ENCODE measurements at regions not wholly inside any gene's neighbourhood (a gene's known extent, or its start where the extent isn't known, plus 50 kb on each side); places are given as distances from the start of the nearest gene placed in this dataset.
"Not testable (repeated sequence)": the region's sequence is repeated elsewhere in the genome, so short reads cannot be mapped to it uniquely, and the experiment has no call there.

DNA sequence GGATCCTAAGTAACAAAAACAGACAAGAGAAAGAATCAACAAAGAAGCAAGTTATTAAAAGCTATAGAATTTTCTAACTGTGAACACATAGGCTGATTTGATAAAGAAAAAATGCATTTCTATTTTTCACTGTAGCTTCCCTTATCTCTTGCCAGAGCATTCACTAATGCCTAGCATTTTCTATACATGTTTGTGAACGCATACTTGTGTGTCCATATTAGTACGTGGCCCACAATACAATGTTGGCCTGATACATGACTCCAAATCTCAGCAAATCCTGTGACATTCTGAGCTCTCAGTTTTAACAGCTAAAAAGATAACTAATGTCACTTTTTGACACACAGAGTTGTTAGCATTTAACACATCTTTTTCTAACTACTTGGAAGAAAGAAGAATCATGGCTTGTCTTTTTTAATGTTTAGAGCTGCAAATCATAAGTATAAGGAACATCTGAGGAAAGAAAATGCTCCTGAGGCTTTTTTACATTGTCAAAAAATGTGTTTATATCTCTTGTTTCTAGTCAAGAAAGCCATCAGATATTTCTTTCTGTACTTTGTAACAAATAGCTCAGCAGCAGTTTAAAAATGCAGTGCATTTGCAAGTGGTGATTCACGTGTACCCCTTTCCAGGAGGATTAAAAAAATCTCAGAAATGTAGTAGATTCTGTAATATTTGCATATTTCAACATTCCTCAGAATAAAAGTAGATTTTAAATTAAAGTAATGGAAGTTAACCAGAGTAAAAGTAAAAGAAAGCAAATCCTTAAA lies 1646.8 kb upstream of the TMEFF2 start:
- Histone ChIP-seq H3K4me3 (ENCODE audit: low read length) (no peak overlapping the region), H3K9ac (ENCODE audit: low read length) (no peak overlapping the region), H3K4me1 (ENCODE audit: low read length) (no peaks in the 10 kb centered on the region), H3K4me2 (ENCODE audit: low read depth, low read length, poor library complexity, severe bottlenecking) (no peak overlapping the region), H4K20me1 (ENCODE audit: insufficient read depth, low read depth, low read length) (no peaks in the 10 kb centered on the region), H2AFZ (ENCODE audit: low read length) (no peak overlapping the region), H3K27ac (ENCODE audit: low read length) (no peak overlapping the region), H3K27me3 (ENCODE audit: low read length) (no peaks in the 10 kb centered on the region), H3K36me3 (ENCODE audit: insufficient read depth, low read length) (no peaks in the 10 kb centered on the region), H3K79me2 (ENCODE audit: low read length) (no peaks in the 10 kb centered on the region), H3K9me3 (ENCODE audit: low read length) (peaks cover 28% of the 10 kb centered on the region), H3K9me2 (replicated peaks; ENCODE audit: insufficient read depth, low read length) (no peaks in the 10 kb centered on the region)
- DNase-seq = no peak

DNA sequence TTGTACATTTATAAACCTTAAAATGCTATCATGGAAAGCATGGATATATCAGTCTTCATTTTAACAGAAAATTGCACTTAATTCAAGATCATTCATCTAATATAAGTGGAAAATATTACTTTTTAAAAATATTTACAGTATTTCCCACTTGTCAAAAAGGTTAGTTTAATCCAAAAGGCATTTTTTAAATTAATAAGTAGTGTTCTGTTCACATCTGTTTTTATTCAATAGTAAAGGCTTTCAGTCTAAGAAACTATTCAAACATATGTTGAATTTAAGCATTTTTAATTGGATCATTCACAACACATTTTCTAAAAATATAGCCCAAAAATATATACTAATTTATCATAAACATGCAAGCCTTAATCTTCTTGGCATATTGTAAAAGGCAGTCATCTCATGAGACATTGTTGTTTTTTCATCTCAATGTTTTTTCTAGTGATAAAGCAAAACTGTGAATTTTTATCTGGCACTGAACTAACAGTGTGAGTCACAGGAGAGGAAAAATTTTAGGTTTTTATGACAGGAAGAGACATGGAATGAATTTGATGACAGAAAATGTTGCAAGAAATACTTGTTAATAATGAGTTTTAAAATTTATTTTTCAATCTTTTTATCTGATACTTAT lies 1642.5 kb upstream of the TMEFF2 start:
- Histone ChIP-seq H3K79me2 (ENCODE audit: low read length) (no peaks in the 10 kb centered on the region), H3K27me3 (ENCODE audit: low read length) (no peaks in the 10 kb centered on the region), H3K4me3 (ENCODE audit: low read length) (no peak overlapping the region), H3K9ac (ENCODE audit: low read length) (no peak overlapping the region), H3K9me3 (ENCODE audit: low read length) (peaks cover 7% of the 10 kb centered on the region; the same call in 1 of the 2 replicates), H2AFZ (ENCODE audit: low read length) (no peak overlapping the region), H3K9me2 (replicated peaks; ENCODE audit: insufficient read depth, low read length) (no peaks in the 10 kb centered on the region), H3K36me3 (ENCODE audit: insufficient read depth, low read length) (no peaks in the 10 kb centered on the region), H4K20me1 (ENCODE audit: insufficient read depth, low read depth, low read length) (no peaks in the 10 kb centered on the region), H3K27ac (ENCODE audit: low read length) (no peak overlapping the region), H3K4me2 (ENCODE audit: low read depth, low read length, poor library complexity, severe bottlenecking) (no peak overlapping the region), H3K4me1 (ENCODE audit: low read length) (no peaks in the 10 kb centered on the region)
- DNase-seq = no peak

DNA sequence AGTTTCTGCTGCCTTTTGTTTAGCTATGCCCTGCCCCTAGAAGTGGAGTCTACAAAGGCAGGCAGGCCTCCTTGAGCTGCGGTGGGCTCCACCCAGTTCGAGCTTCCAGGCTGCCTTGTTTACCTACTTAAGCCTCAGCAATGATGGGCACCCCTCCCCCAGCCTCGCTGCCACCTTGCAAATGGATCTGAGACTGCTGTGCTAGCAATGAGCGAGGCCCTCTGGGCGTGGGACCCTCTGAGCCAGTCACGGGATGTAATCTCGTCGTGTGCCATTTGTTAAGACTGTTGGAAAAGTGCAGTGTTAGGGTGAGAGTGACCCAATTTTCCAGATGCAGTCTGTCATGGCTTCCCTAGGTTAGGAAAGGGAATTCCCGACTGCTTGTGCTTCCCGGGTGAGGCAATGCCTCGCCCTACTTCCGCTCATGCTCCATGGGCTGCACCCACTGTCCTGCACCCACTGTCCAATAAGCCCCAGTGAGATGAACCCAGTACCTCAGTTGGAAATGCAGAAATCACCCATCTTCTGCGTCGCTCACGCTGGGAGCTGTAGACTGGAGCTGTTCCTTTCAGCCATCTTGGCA lies 1641.8 kb upstream of the TMEFF2 start:
- not testable (repeated sequence) for H3K9me3 ChIP-seq (ENCODE audit: low read length); H4K20me1 ChIP-seq (ENCODE audit: insufficient read depth, low read depth, low read length); H3K4me3 ChIP-seq (ENCODE audit: low read length); H3K4me2 ChIP-seq (ENCODE audit: low read depth, low read length, poor library complexity, severe bottlenecking); H3K36me3 ChIP-seq (ENCODE audit: insufficient read depth, low read length); DNase-seq; H3K27me3 ChIP-seq (ENCODE audit: low read length); H3K27ac ChIP-seq (ENCODE audit: low read length); H2AFZ ChIP-seq (ENCODE audit: low read length); H3K9ac ChIP-seq (ENCODE audit: low read length); H3K79me2 ChIP-seq (ENCODE audit: low read length); H3K9me2 ChIP-seq (replicated peaks; ENCODE audit: insufficient read depth, low read length); H3K4me1 ChIP-seq (ENCODE audit: low read length)

DNA sequence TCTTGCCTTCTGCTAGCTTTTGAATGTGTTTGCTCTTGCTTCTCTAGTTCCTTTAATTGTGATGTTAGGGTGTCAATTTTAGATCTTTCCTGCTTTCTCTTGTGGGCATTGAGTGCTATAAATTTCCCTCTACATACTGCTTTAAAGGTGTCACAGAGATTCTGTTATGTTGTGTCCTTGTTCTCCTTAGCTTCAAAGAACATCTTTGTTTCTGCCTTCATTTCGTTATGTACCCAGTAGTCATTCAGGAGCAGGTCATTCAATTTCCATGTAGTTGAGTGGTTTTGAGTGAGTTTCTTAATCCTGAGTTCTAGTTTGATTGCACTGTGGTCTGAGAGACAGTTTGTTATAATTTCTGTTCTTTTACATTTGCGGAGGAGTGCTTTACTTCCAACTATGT lies 1639.2 kb upstream of the TMEFF2 start:
- not testable (repeated sequence) for H3K27ac ChIP-seq (ENCODE audit: low read length); H3K9me2 ChIP-seq (replicated peaks; ENCODE audit: insufficient read depth, low read length); H2AFZ ChIP-seq (ENCODE audit: low read length); H3K9me3 ChIP-seq (ENCODE audit: low read length); H3K36me3 ChIP-seq (ENCODE audit: insufficient read depth, low read length); H3K27me3 ChIP-seq (ENCODE audit: low read length); H3K4me1 ChIP-seq (ENCODE audit: low read length); H3K4me2 ChIP-seq (ENCODE audit: low read depth, low read length, poor library complexity, severe bottlenecking); H3K9ac ChIP-seq (ENCODE audit: low read length); H4K20me1 ChIP-seq (ENCODE audit: insufficient read depth, low read depth, low read length); H3K79me2 ChIP-seq (ENCODE audit: low read length); DNase-seq; H3K4me3 ChIP-seq (ENCODE audit: low read length)

DNA sequence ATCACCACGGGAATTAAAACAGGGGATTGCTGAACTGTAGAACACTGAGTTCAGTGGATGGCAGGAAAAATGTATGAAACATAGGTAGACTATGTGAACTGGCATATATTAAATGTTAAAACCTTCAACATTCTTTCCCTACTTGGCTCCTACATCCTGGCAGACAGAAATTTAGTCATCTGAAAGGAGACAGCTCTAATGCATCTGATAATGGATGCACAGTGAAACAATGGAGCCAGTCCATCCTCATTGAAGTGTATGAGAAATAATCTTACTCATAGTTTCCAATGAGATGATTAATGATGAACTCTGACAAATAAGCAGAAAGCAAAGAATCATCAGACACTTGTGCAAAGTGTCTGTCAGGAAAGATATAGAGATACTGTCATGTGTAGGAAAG lies 1629.7 kb upstream of the TMEFF2 start:
- no peaks in the 10 kb centered on the region for H3K4me1 ChIP-seq (ENCODE audit: low read length)
- no peak for DNase-seq
- H3K9me2 ChIP-seq (replicated peaks; ENCODE audit: insufficient read depth, low read length) = no peaks in the 10 kb centered on the region
- no peak overlapping the region for H3K4me3 ChIP-seq (ENCODE audit: low read length)
- H3K27me3 ChIP-seq (ENCODE audit: low read length) = no peaks in the 10 kb centered on the region
- H3K27ac ChIP-seq (ENCODE audit: low read length) = no peak overlapping the region
- no peaks in the 10 kb centered on the region for H4K20me1 ChIP-seq (ENCODE audit: insufficient read depth, low read depth, low read length)
- peaks cover 5% of the 10 kb centered on the region; the same call in 1 of the 2 replicates for H3K9me3 ChIP-seq (ENCODE audit: low read length)
- H3K36me3 ChIP-seq (ENCODE audit: insufficient read depth, low read length) = no peaks in the 10 kb centered on the region
- H3K4me2 ChIP-seq (ENCODE audit: low read depth, low read length, poor library complexity, severe bottlenecking) = no peak overlapping the region
- no peak overlapping the region for H2AFZ ChIP-seq (ENCODE audit: low read length)
- no peak overlapping the region for H3K9ac ChIP-seq (ENCODE audit: low read length)
- H3K79me2 ChIP-seq (ENCODE audit: low read length) = no peaks in the 10 kb centered on the region

DNA sequence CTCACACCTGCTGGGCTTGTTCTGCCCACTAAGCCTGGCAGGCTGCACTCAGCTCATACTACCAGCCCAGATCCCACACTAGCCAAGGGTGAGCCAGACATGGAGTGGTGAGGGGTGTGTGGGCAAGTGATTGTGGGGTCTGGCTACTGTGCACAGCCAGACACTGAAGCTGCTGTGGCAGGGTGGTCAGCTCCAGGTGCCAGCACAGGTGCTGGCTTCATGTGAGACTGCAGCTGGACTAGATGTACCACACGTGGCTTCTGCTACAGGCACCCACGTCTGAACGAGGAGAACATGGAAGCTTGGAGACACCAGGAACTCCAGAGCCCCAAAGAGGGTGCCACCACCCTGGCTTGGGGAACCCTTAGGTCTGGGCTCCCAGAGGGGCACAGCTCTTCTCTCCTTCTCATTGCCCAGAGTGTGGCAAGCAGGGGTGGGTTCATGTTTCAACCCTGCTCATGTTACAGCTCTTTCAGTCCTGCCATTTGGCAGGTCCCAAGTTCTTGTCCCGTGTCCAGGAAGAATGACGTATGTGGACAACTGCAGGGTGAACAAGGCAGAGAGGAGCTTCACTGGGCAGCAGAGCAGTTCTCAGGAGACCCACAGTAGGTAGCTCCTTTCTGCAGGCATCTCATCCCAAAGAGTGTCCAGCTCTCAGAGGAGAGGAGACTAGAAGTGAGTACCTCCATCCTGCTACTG lies 1624.2 kb upstream of the TMEFF2 start:
- H3K27ac ChIP-seq (ENCODE audit: low read length) = no peak overlapping the region
- H3K9me3 ChIP-seq (ENCODE audit: low read length) = peaks cover 13% of the 10 kb centered on the region
- H3K27me3 ChIP-seq (ENCODE audit: low read length) = no peaks in the 10 kb centered on the region
- H3K4me3 ChIP-seq (ENCODE audit: low read length) = no peak overlapping the region
- no peak overlapping the region for H3K9ac ChIP-seq (ENCODE audit: low read length)
- H3K79me2 ChIP-seq (ENCODE audit: low read length) = no peaks in the 10 kb centered on the region
- H3K4me1 ChIP-seq (ENCODE audit: low read length) = no peaks in the 10 kb centered on the region
- no peaks in the 10 kb centered on the region for H4K20me1 ChIP-seq (ENCODE audit: insufficient read depth, low read depth, low read length)
- H2AFZ ChIP-seq (ENCODE audit: low read length) = no peak overlapping the region
- no peak for DNase-seq
- no peaks in the 10 kb centered on the region for H3K9me2 ChIP-seq (replicated peaks; ENCODE audit: insufficient read depth, low read length)
- no peaks in the 10 kb centered on the region for H3K36me3 ChIP-seq (ENCODE audit: insufficient read depth, low read length)
- H3K4me2 ChIP-seq (ENCODE audit: low read depth, low read length, poor library complexity, severe bottlenecking) = no peak overlapping the region

DNA sequence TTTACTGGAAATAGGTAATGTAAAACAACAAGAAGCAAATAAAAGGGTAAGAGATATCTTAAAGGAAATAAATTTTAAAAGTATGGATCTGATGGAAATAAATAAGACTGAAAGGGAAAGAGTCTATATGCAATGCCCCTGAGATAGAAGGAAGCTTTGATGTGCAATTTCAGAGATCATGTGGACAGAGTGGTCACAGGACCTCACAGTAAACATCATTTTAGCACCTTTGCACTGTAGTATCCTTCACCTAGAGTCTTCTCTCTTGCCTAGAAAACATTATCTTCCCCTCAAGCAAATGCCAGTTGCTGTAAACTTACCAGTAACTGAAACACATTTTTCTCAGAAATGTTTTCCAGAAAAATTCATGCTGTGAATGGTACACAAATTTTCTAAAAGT lies 1621.3 kb upstream of the TMEFF2 start:
- Histone ChIP-seq H3K4me2 (ENCODE audit: low read depth, low read length, poor library complexity, severe bottlenecking) (no peak overlapping the region), H3K27me3 (ENCODE audit: low read length) (no peaks in the 10 kb centered on the region), H4K20me1 (ENCODE audit: insufficient read depth, low read depth, low read length) (no peaks in the 10 kb centered on the region), H3K27ac (ENCODE audit: low read length) (no peak overlapping the region), H3K36me3 (ENCODE audit: insufficient read depth, low read length) (no peaks in the 10 kb centered on the region), H3K9ac (ENCODE audit: low read length) (no peak overlapping the region), H3K4me1 (ENCODE audit: low read length) (no peaks in the 10 kb centered on the region), H3K9me2 (replicated peaks; ENCODE audit: insufficient read depth, low read length) (no peaks in the 10 kb centered on the region), H3K79me2 (ENCODE audit: low read length) (no peaks in the 10 kb centered on the region), H2AFZ (ENCODE audit: low read length) (no peak overlapping the region), H3K9me3 (ENCODE audit: low read length) (peaks cover 17% of the 10 kb centered on the region), H3K4me3 (ENCODE audit: low read length) (no peak overlapping the region)
- no peak for DNase-seq

DNA sequence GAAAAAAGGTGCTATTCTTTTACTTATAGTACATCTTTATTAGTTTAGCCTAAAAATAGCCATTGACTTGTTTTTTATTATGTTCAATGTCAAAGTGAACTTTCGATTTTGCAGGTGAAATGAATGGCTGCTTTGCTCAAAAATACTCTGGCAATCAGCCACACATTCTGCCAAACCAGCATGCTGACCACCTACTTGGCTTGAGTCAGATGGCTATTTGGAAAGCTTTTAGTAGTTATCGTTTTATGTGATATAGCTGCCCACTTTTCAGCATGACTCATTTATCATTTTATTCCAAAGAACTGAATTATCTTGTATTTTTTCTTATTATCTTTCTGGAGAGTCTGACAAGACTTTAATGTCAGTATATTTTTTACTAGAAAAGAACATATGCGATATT lies 1615.8 kb upstream of the TMEFF2 start:
- no peaks in the 10 kb centered on the region for H4K20me1 ChIP-seq (ENCODE audit: insufficient read depth, low read depth, low read length)
- no peaks in the 10 kb centered on the region for H3K79me2 ChIP-seq (ENCODE audit: low read length)
- H3K36me3 ChIP-seq (ENCODE audit: insufficient read depth, low read length) = no peaks in the 10 kb centered on the region
- H3K27ac ChIP-seq (ENCODE audit: low read length) = no peak overlapping the region
- no peak overlapping the region for H3K4me3 ChIP-seq (ENCODE audit: low read length)
- no peak overlapping the region for H3K9ac ChIP-seq (ENCODE audit: low read length)
- no peak for DNase-seq
- no peak overlapping the region for H3K4me2 ChIP-seq (ENCODE audit: low read depth, low read length, poor library complexity, severe bottlenecking)
- H3K4me1 ChIP-seq (ENCODE audit: low read length) = no peaks in the 10 kb centered on the region
- H3K9me2 ChIP-seq (replicated peaks; ENCODE audit: insufficient read depth, low read length) = no peaks in the 10 kb centered on the region
- H2AFZ ChIP-seq (ENCODE audit: low read length) = no peak overlapping the region
- H3K9me3 ChIP-seq (ENCODE audit: low read length) = peaks cover 9% of the 10 kb centered on the region
- H3K27me3 ChIP-seq (ENCODE audit: low read length) = no peaks in the 10 kb centered on the region

All from Karpas-422 (cell line).